NB4 (cell line): ENCODE measurements at regions not wholly inside any gene's neighbourhood (a gene's known extent, or its start where the extent isn't known, plus 50 kb on each side); places are given as distances from the start of the nearest gene placed in this dataset.

ENCODE experiments used
- DNase-seq: peaks from one replicate; pipeline ENCODE4 v3.0.0; 2010; ENCODE audit warnings: low read depth
- H3K4me3 ChIP-seq: one replicate; pipeline ENCODE4 v1.5.1; 2011; ENCODE audit warnings: mild to moderate bottlenecking, low read depth, low read length, moderate library complexity
- MYC ChIP-seq: IDR thresholded peaks from 2 replicates; pipeline ENCODE4 v1.6.1; 2011; ENCODE audit warnings: low read depth, low read length
- POLR2A ChIP-seq: IDR thresholded peaks from 2 replicates; pipeline ENCODE4 v1.6.1; 2011; ENCODE audit warnings: mild to moderate bottlenecking; ENCODE audit not compliant: insufficient read length; ENCODE audit errors: extremely low read depth
- TF ChIP-seq, protein P1 (sequence below): IDR thresholded peaks from one replicate; pipeline ENCODE4 v1.5.1; 2012; ENCODE audit warnings: low read depth, low read length
- TF ChIP-seq, protein P2 (sequence below): IDR thresholded peaks from 2 replicates; pipeline ENCODE4 v1.6.1; 2011; ENCODE audit warnings: low read depth, low read length

DNA sequence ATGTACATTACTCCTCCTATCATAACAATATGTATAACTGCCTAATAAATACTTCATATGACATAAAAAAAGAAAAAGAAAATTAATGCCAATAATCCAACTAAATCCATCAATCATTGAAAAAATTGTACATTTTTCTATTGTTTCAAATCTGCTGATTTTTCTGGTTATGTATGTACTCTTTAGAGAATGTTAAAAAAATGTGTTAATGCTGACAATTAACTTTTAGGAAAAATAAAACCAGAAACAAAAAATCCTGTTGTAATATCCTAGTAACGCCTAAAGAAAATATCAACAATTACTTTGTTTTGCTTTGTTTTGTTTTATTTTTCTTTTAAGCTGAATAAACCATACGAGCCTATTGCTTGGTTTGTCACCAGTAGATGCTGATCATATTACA is 213.9 kb upstream of the USP25 start:
- no peak overlapping the region for H3K4me3 ChIP-seq
- no peak for TF ChIP-seq MYC
- TF ChIP-seq, protein P1, sequence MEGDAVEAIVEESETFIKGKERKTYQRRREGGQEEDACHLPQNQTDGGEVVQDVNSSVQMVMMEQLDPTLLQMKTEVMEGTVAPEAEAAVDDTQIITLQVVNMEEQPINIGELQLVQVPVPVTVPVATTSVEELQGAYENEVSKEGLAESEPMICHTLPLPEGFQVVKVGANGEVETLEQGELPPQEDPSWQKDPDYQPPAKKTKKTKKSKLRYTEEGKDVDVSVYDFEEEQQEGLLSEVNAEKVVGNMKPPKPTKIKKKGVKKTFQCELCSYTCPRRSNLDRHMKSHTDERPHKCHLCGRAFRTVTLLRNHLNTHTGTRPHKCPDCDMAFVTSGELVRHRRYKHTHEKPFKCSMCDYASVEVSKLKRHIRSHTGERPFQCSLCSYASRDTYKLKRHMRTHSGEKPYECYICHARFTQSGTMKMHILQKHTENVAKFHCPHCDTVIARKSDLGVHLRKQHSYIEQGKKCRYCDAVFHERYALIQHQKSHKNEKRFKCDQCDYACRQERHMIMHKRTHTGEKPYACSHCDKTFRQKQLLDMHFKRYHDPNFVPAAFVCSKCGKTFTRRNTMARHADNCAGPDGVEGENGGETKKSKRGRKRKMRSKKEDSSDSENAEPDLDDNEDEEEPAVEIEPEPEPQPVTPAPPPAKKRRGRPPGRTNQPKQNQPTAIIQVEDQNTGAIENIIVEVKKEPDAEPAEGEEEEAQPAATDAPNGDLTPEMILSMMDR = no peak
- TF ChIP-seq POLR2A = no peak
- TF ChIP-seq, protein P2, sequence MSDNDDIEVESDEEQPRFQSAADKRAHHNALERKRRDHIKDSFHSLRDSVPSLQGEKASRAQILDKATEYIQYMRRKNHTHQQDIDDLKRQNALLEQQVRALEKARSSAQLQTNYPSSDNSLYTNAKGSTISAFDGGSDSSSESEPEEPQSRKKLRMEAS = no peak
- DNase-seq = no peak

DNA sequence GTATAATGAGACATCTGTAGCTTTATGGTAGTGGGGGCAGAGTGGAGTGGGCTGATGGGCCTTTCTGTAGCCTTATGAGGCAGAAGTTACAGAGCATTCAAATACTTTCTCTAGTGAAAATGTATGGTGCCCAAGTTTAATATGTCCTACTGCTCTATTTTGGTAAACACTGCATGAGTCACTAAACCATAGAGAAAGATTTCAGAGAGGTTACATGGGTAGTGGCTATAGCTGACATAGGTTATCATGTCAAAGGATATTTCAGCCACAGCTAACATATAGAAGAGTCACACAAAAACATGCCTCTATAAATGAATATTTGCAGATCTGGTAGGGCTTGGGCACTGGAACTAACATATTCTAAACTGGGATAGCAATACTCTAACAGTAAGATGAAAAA is 212.4 kb upstream of the USP25 start:
- no peak for DNase-seq
- H3K4me3 ChIP-seq = no peak overlapping the region
- TF ChIP-seq, protein P1 = no peak
- TF ChIP-seq POLR2A (no peak), MYC (no peak)
- TF ChIP-seq, protein P2 = no peak

DNA sequence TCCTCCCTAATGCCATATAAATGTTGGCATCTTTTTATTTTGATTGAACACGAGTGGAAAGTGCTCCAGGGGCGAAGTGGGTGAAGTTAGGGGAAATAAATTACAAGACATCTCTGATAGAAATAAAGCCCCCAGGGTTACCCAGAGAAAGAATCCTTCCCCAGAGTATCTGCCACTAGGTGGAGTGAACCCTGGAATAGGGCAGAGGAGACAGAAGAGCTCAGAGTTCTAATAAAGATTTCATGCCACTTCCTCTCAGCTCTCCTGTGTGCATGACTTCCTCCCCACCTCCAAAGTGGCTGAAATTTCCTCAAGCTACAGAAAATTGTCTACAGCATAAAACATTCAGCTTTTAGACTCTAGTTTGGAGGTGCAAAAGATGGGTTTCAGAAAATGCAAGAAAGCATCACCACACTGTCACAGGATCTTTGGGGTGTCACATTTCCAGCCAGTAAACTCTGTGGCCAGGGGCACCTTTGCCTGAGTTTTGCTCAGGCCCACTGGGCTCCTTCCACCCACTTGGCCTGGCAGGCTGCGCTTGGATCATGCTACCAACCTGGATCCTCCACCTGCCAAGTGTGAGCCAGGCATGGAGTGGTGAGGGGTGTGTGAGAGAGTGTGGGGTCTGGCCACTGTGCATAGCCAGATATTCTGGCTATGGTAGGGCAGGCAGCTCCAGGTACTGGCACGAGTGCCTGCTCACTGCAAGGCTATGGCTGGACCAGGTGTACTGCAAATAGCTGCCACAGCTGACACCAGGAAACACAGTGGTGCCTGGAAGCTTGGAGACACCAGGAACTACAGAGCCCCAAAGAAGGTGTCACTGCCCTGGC is 208.8 kb upstream of the USP25 start:
- TF ChIP-seq, protein P1 = peak; percentile 25
- no peak for TF ChIP-seq POLR2A
- TF ChIP-seq, protein P2 = no peak
- TF ChIP-seq MYC = no peak
- DNase-seq = peak; percentile 10
- no peak overlapping the region for H3K4me3 ChIP-seq

DNA sequence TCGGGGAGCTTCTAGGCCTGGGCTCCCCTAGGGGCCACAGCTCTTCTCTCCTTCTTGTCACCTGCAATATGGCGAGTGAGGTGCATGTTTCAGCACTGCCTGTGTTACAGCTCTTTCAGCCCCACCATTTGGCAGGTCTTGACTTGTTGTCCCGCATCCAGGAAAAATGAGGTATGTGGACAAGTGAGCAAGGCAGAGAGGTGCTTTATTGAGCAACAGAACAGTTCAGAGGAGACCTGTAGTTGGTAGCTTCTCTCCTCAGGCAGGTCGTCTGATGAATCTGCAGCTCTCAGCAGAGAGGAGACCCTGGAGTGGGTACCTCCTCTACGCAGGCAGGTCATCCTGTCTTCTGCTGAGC is 208.2 kb upstream of the USP25 start:
- H3K4me3 ChIP-seq = no peak overlapping the region
- TF ChIP-seq MYC = no peak
- TF ChIP-seq, protein P2 = no peak
- DNase-seq = no peak

DNA sequence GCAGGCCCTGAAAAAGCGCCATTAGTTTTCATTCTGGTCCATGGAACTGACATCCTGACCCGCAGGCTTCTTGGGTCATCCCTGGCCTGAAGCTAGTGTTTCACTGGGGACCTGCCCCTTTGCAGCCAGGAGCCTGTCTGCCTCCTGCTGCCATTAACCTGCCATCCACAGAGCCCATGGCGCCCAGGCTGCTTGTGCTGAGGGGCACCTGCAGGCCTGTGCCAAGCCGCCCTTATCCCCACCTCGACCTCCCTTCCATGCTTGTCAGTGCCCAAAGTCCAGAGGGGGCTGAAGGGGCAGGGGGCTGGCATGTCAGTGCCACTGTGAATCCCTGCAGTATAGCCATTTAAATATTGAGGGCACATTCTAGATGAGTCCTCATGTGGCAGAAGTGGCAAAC is 207.6 kb upstream of the USP25 start:
- no peak overlapping the region for H3K4me3 ChIP-seq
- TF ChIP-seq MYC = no peak
- TF ChIP-seq, protein P2 = no peak
- no peak for TF ChIP-seq POLR2A
- TF ChIP-seq, protein P1 = no peak
- no peak for DNase-seq

DNA sequence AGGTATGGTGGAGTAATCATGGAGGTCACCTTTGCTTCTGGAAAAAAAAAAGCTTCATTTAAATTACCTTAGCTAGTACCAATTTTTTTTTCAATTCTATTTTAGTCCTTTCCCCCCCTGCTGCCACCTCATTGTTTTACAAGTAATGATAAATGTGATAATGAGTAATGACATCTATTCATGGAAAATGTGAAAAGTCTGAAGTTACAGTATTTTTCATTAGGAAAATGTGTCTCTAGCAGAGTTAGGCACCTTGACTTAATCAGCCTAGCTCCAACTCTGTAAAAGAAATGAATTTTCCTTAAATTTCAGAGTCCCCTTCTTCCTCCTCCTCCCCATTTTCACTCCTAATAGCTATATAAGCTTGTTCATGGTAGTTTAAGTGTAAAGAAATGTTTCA is 204.9 kb upstream of the USP25 start:
- no peak for DNase-seq
- TF ChIP-seq POLR2A (no peak), MYC (no peak)
- TF ChIP-seq, protein P1 = no peak
- TF ChIP-seq, protein P2 = no peak
- no peak overlapping the region for H3K4me3 ChIP-seq
